GM23338 (cell line): ENCODE measurements at regions not wholly inside any gene's neighbourhood (a gene's known extent, or its start where the extent isn't known, plus 50 kb on each side); places are given as distances from the start of the nearest gene placed in this dataset.

ENCODE experiments used
- ATAC-seq: fragments of 200-7000 bp; cut with Tn5 transposase; 3 replicates; pipeline ENCODE4 v1.9.1; 2020
- DNase-seq: peaks from one replicate; pipeline ENCODE4 v3.0.0-alpha.2; 2015; ENCODE audit warnings: low spot score
- H2AFZ ChIP-seq: fragments of 200-600 bp; sonication (generic); 2 replicates; pipeline ENCODE4 v1.8.0; 2016; ENCODE audit warnings: antibody characterized with exemption, mild to moderate bottlenecking, moderate library complexity
- H3F3A ChIP-seq: fragments of 200-600 bp; sonication (generic); replicated peaks from 2 replicates; pipeline ENCODE4 v1.8.0; 2017; ENCODE audit warnings: antibody characterized with exemption, mixed run types, low read depth
- H3K27ac ChIP-seq: fragments of 200-600 bp; sonication (generic); 2 replicates; pipeline ENCODE4 v1.6.1; 2016; ENCODE audit warnings: low read depth
- H3K27me3 ChIP-seq: fragments of 200-600 bp; sonication (generic); 2 replicates; pipeline ENCODE4 v1.8.0; 2016; ENCODE audit warnings: mild to moderate bottlenecking, mixed run types, moderate library complexity; ENCODE audit not compliant: insufficient read depth
- H3K36me3 ChIP-seq: fragments of 200-600 bp; sonication (generic); 2 replicates; pipeline ENCODE4 v1.8.0; 2016; ENCODE audit warnings: mild to moderate bottlenecking; ENCODE audit not compliant: insufficient read depth
- H3K4me1 ChIP-seq: fragments of 200-600 bp; sonication (generic); 2 replicates; pipeline ENCODE4 v1.8.0; 2016; ENCODE audit warnings: mild to moderate bottlenecking, moderate library complexity; ENCODE audit not compliant: insufficient read depth
- H3K4me2 ChIP-seq: fragments of 200-600 bp; sonication (generic); 2 replicates; pipeline ENCODE4 v1.7.1; 2017; ENCODE audit warnings: mixed run types
- H3K4me3 ChIP-seq: fragments of 200-600 bp; sonication (generic); 2 replicates; pipeline ENCODE4 v1.6.1; 2016; ENCODE audit warnings: mixed run types
- H3K79me2 ChIP-seq: fragments of 200-600 bp; sonication (generic); replicated peaks from 2 replicates; pipeline ENCODE4 v1.8.0; 2017; ENCODE audit warnings: mild to moderate bottlenecking; ENCODE audit not compliant: insufficient read depth
- H3K9me2 ChIP-seq: fragments of 200-600 bp; sonication (generic); 2 replicates; pipeline ENCODE4 v1.8.0; 2017; ENCODE audit not compliant: insufficient read depth
- H4K20me1 ChIP-seq: fragments of 200-600 bp; sonication (generic); replicated peaks from 2 replicates; pipeline ENCODE4 v1.8.0; 2017; ENCODE audit warnings: mild to moderate bottlenecking; ENCODE audit not compliant: insufficient read depth
- H3K27ac Mint-ChIP-seq: 2 replicates; pipeline ENCODE4 v1.8.0; 2020; ENCODE audit warnings: inconsistent platforms, mild to moderate bottlenecking, moderate library complexity, mixed read lengths
- H3K27me3 Mint-ChIP-seq: 3 replicates; pipeline ENCODE4 v1.8.0; 2022; ENCODE audit warnings: low read depth, mild to moderate bottlenecking, moderate library complexity, mixed read lengths, inconsistent platforms; ENCODE audit not compliant: insufficient read depth, poor library complexity
- H3K36me3 Mint-ChIP-seq: 3 replicates; pipeline ENCODE4 v1.8.0; 2021; ENCODE audit warnings: low read depth, mild to moderate bottlenecking, inconsistent platforms, moderate library complexity, mixed read lengths
- H3K4me1 Mint-ChIP-seq: 3 replicates; pipeline ENCODE4 v1.8.0; 2020; ENCODE audit warnings: mild to moderate bottlenecking, inconsistent platforms, mixed read lengths
- H3K4me3 Mint-ChIP-seq: 3 replicates; pipeline ENCODE4 v1.8.0; 2021; ENCODE audit warnings: moderate library complexity, mild to moderate bottlenecking, inconsistent platforms, mixed read lengths
- H3K9me3 Mint-ChIP-seq: 3 replicates; pipeline ENCODE4 v1.8.0; 2020; ENCODE audit warnings: moderate library complexity, mild to moderate bottlenecking, inconsistent platforms, mixed read lengths
- ETS1 ChIP-seq: IDR thresholded peaks from 2 replicates; pipeline ENCODE4 v1.6.1; 2016; ENCODE audit warnings: antibody characterized with exemption
- EZH2 ChIP-seq: fragments of 200-600 bp; sonication (generic); IDR thresholded peaks from one replicate; pipeline ENCODE4 v1.8.0; 2017; ENCODE audit warnings: antibody characterized with exemption, mild to moderate bottlenecking, low read depth; ENCODE audit not compliant: unreplicated experiment
- NANOG ChIP-seq: IDR thresholded peaks from 2 replicates; pipeline ENCODE4 v1.6.1; 2016; ENCODE audit warnings: antibody characterized with exemption, borderline replicate concordance
- POLR2AphosphoS5 ChIP-seq: IDR thresholded peaks from 2 replicates; pipeline ENCODE4 v1.6.1; 2016; ENCODE audit warnings: antibody characterized with exemption, low read depth
- REST ChIP-seq: IDR thresholded peaks from one replicate; pipeline ENCODE4 v1.6.1; 2018; ENCODE audit warnings: antibody characterized with exemption; ENCODE audit not compliant: unreplicated experiment
- ZNF114 ChIP-seq: fragments of 250-450 bp; sonication (Bioruptor Pico); IDR thresholded peaks from 2 replicates; pipeline ENCODE4 v1.5.0; 2020; ENCODE audit warnings: mild to moderate bottlenecking, moderate library complexity
- ZNF331 ChIP-seq: fragments of 250-450 bp; sonication (Bioruptor Pico); IDR thresholded peaks from 2 replicates; pipeline ENCODE4 v1.5.0; 2020; ENCODE audit warnings: low read depth, mild to moderate bottlenecking, moderate library complexity

GRCh38 chr6:164063346-164063745 lies 648.8 kb downstream of the QKI start:
- ATAC-seq (no peak), DNase-seq (no peak)
- H3K9me2 ChIP-seq: no peaks in the 10 kb centered on the region
- Mint-ChIP-seq H3K9me3 (no peaks in the 10 kb centered on the region), H3K4me1 (no peaks in the 10 kb centered on the region), H3K27me3 (no peaks in the 10 kb centered on the region), H3K36me3 (no peaks in the 10 kb centered on the region), H3K4me3 (no peak overlapping the region), H3K27ac (no peak overlapping the region)
- no peak overlapping the region for H3K4me3 ChIP-seq
- H3K79me2 ChIP-seq: no peaks in the 10 kb centered on the region
- H3K4me1 ChIP-seq: no peaks in the 10 kb centered on the region
- H3K36me3 ChIP-seq: no peaks in the 10 kb centered on the region
- TF ChIP-seq EZH2: no peak
- TF ChIP-seq ETS1: no peak
- TF ChIP-seq NANOG: no peak
- no peak for TF ChIP-seq ZNF331
- no peaks in the 10 kb centered on the region for H3F3A ChIP-seq
- H2AFZ ChIP-seq: peak overlapping the region; percentile 15; the same call in 1 of the 2 replicates
- H3K27ac ChIP-seq: no peak overlapping the region
- H3K4me2 ChIP-seq: no peak overlapping the region
- no peaks in the 10 kb centered on the region for H3K27me3 ChIP-seq
- H4K20me1 ChIP-seq: no peaks in the 10 kb centered on the region

- no peaks in the 10 kb centered on the region for H3F3A ChIP-seq
- Mint-ChIP-seq H3K4me1 (no peaks in the 10 kb centered on the region), H3K27me3 (no peaks in the 10 kb centered on the region), H3K9me3 (no peaks in the 10 kb centered on the region), H3K4me3 (no peak overlapping the region), H3K27ac (no peak overlapping the region), H3K36me3 (no peaks in the 10 kb centered on the region)
- H3K79me2 ChIP-seq: no peaks in the 10 kb centered on the region
- H3K27me3 ChIP-seq: no peaks in the 10 kb centered on the region
- DNase-seq (no peak), ATAC-seq (no peak)
- H2AFZ ChIP-seq: no peak overlapping the region
- no peaks in the 10 kb centered on the region for H4K20me1 ChIP-seq
- no peaks in the 10 kb centered on the region for H3K4me1 ChIP-seq
- H3K4me3 ChIP-seq: no peak overlapping the region
- H3K9me2 ChIP-seq: no peaks in the 10 kb centered on the region
- H3K36me3 ChIP-seq: no peaks in the 10 kb centered on the region
- no peak for TF ChIP-seq REST
- no peak for TF ChIP-seq POLR2AphosphoS5
- TF ChIP-seq ZNF114: no peak
- no peak for TF ChIP-seq ETS1
- no peak overlapping the region for H3K27ac ChIP-seq
- no peak overlapping the region for H3K4me2 ChIP-seq
These were observed 648.4 kb downstream of the QKI start for GRCh38 chr6:164062872-164063271.
